Fibroblast of mammary gland (primary cell): ENCODE measurements at regions not wholly inside any gene's neighbourhood (a gene's known extent, or its start where the extent isn't known, plus 50 kb on each side); places are given as distances from the start of the nearest gene placed in this dataset.

Experiments
- DNase-seq: peaks from one replicate; pipeline ENCODE4 v3.0.0-alpha.2; 2010; ENCODE audit warnings: low read depth
- H3K4me3 ChIP-seq: 2 replicates; pipeline ENCODE4 v1.5.1; 2011; ENCODE audit warnings: low read depth, mild to moderate bottlenecking, low read length, moderate library complexity; ENCODE audit not compliant: control insufficient read depth
- CTCF ChIP-seq: conservative IDR thresholded peaks from 2 replicates; pipeline ENCODE4 v1.5.1; 2011; ENCODE audit warnings: low read depth, low read length, inconsistent platforms; ENCODE audit not compliant: control insufficient read depth, insufficient read depth

- DNase-seq: no peak
- TF ChIP-seq CTCF: no peak
- no peak overlapping the region for H3K4me3 ChIP-seq
Observed at GRCh38 chr3:89586256-89586655, 478.8 kb downstream of the EPHA3 start.

GRCh38 chr3:89586676-89587075, 479.3 kb downstream of the EPHA3 start:
- H3K4me3 ChIP-seq: no peak overlapping the region
- no peak for DNase-seq
- no peak for TF ChIP-seq CTCF

GRCh38 chr3:89606151-89606550, 498.7 kb downstream of the EPHA3 start:
- no peak for DNase-seq
- H3K4me3 ChIP-seq: no peak overlapping the region
- TF ChIP-seq CTCF: no peak

- TF ChIP-seq CTCF: no peak
- no peak overlapping the region for H3K4me3 ChIP-seq
- DNase-seq: no peak
Observed at GRCh38 chr3:89612027-89612426, 504.6 kb downstream of the EPHA3 start.

GRCh38 chr3:89613241-89613640, 505.8 kb downstream of the EPHA3 start:
- DNase-seq: no peak
- no peak overlapping the region for H3K4me3 ChIP-seq
- no peak for TF ChIP-seq CTCF

GRCh38 chr3:89617706-89618105, 510.3 kb downstream of the EPHA3 start:
- no peak for TF ChIP-seq CTCF
- peak; percentile 3 for DNase-seq
- no peak overlapping the region for H3K4me3 ChIP-seq

- DNase-seq: no peak
- TF ChIP-seq CTCF: no peak
- no peak overlapping the region for H3K4me3 ChIP-seq
Observed at GRCh38 chr3:89619263-89619662, 511.8 kb downstream of the EPHA3 start.
